HepG2 (cell line): ENCODE measurements at regions not wholly inside any gene's neighbourhood (a gene's known extent, or its start where the extent isn't known, plus 50 kb on each side); places are given as distances from the start of the nearest gene placed in this dataset.
A peak's percentile ranks its signal among the peaks of the same experiment; 100 is the strongest.

Experiments
- EP300 ChIP-seq, 3 experiments: sonication (generic) in 1 of 3; formaldehyde crosslinking in 1 of 3; IDR thresholded peaks; 2 replicates each; pipeline versions ENCODE4 v1.5.1 to v1.6.1; 2011 to 2020; ENCODE audit warnings: low read depth in 2 of 3, low read length in 2 of 3, borderline replicate concordance in 1 of 3, improper control_type of control experiment in 1 of 3, mild to moderate bottlenecking in 1 of 3, missing genetic modification reagents in 1 of 3, moderate library complexity in 1 of 3
- FIP1L1 ChIP-seq: fragments of 200-400 bp; formaldehyde crosslinking; IDR thresholded peaks from 2 replicates; pipeline ENCODE4 v1.6.1; 2018; ENCODE audit warnings: low read depth, mild to moderate bottlenecking, low read length, moderate library complexity, borderline replicate concordance; ENCODE audit not compliant: insufficient read depth
- FOSL1 ChIP-seq: sonication (generic); formaldehyde crosslinking; IDR thresholded peaks from 2 replicates; pipeline ENCODE4 v1.9.0; 2021; ENCODE audit warnings: missing genetic modification reagents, borderline replicate concordance
- KDM3A ChIP-seq: IDR thresholded peaks from 2 replicates; pipeline ENCODE4 v1.6.1; 2018; ENCODE audit warnings: low read depth, missing compliant biosample characterization
- KDM5B ChIP-seq: sonication (generic); formaldehyde crosslinking; IDR thresholded peaks from 2 replicates; pipeline ENCODE4 v1.4.0; 2020; ENCODE audit warnings: missing genetic modification reagents, mild to moderate bottlenecking, borderline replicate concordance
- MIER3 ChIP-seq: IDR thresholded peaks from 2 replicates; pipeline ENCODE4 v1.6.1; 2016; ENCODE audit warnings: missing compliant biosample characterization, borderline replicate concordance
- NONO ChIP-seq, 2 experiments: fragments of 450-650 bp in 1 of 2; sonication (generic) in 1 of 2; formaldehyde crosslinking in 1 of 2; IDR thresholded peaks in 1 of 2; conservative IDR thresholded peaks in 1 of 2; 2 replicates each; pipeline versions ENCODE4 v1.6.1 to v1.8.0; 2017 to 2022; ENCODE audit warnings: mild to moderate bottlenecking in 1 of 2, missing genetic modification reagents in 1 of 2, moderate library complexity in 1 of 2
- SMAD1 ChIP-seq: sonication (generic); formaldehyde crosslinking; IDR thresholded peaks from 2 replicates; pipeline ENCODE4 v1.4.0; 2020; ENCODE audit warnings: missing genetic modification reagents, low read depth, mild to moderate bottlenecking, borderline replicate concordance
- ZBTB7A ChIP-seq: sonication (generic); formaldehyde crosslinking; IDR thresholded peaks from 2 replicates; pipeline ENCODE4 v1.8.0; 2022; ENCODE audit warnings: mild to moderate bottlenecking, missing genetic modification reagents
- ZFP91 ChIP-seq: sonication (generic); formaldehyde crosslinking; IDR thresholded peaks from 2 replicates; pipeline ENCODE4 v1.9.0; 2022; ENCODE audit warnings: missing genetic modification reagents, mild to moderate bottlenecking, borderline replicate concordance
- ZNF143 ChIP-seq: sonication (generic); formaldehyde crosslinking; IDR thresholded peaks from 2 replicates; pipeline ENCODE4 v1.4.0; 2020; ENCODE audit warnings: missing genetic modification reagents
- ZNF660 ChIP-seq: sonication (generic); formaldehyde crosslinking; IDR thresholded peaks from 2 replicates; pipeline ENCODE4 v1.5.1; 2020; ENCODE audit warnings: mild to moderate bottlenecking, low read depth, missing genetic modification reagents, borderline replicate concordance
- TF ChIP-seq, protein P1 (sequence below): sonication (generic); formaldehyde crosslinking; IDR thresholded peaks from 2 replicates; pipeline ENCODE4 v1.8.0; 2022; ENCODE audit warnings: mild to moderate bottlenecking, missing genetic modification reagents; ENCODE audit not compliant: insufficient replicate concordance
- TF ChIP-seq, protein P2 (sequence below): sonication (generic); formaldehyde crosslinking; IDR thresholded peaks from 2 replicates; pipeline ENCODE4 v1.4.0; 2020; ENCODE audit warnings: missing genetic modification reagents, borderline replicate concordance
- TF ChIP-seq, protein P3 (sequence below): IDR thresholded peaks from 2 replicates; pipeline ENCODE4 v1.6.1; 2018; ENCODE audit warnings: missing genetic modification reagents
- TF ChIP-seq, protein P4 (sequence below): IDR thresholded peaks from 2 replicates; pipeline ENCODE4 v1.6.1; 2016; ENCODE audit warnings: control low read depth

- TF ChIP-seq ZFP91 (CRISPR knock-in tag) = peak; percentile 92; the same call in 1 of the 2 replicates
- TF ChIP-seq, protein P1, sequence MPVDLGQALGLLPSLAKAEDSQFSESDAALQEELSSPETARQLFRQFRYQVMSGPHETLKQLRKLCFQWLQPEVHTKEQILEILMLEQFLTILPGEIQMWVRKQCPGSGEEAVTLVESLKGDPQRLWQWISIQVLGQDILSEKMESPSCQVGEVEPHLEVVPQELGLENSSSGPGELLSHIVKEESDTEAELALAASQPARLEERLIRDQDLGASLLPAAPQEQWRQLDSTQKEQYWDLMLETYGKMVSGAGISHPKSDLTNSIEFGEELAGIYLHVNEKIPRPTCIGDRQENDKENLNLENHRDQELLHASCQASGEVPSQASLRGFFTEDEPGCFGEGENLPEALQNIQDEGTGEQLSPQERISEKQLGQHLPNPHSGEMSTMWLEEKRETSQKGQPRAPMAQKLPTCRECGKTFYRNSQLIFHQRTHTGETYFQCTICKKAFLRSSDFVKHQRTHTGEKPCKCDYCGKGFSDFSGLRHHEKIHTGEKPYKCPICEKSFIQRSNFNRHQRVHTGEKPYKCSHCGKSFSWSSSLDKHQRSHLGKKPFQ (CRISPR knock-in tag) = peak; percentile 10
- TF ChIP-seq ZBTB7A = peak; percentile 82
- TF ChIP-seq KDM5B = peak; percentile 77; the same call in 1 of the 2 replicates
- TF ChIP-seq, protein P2, sequence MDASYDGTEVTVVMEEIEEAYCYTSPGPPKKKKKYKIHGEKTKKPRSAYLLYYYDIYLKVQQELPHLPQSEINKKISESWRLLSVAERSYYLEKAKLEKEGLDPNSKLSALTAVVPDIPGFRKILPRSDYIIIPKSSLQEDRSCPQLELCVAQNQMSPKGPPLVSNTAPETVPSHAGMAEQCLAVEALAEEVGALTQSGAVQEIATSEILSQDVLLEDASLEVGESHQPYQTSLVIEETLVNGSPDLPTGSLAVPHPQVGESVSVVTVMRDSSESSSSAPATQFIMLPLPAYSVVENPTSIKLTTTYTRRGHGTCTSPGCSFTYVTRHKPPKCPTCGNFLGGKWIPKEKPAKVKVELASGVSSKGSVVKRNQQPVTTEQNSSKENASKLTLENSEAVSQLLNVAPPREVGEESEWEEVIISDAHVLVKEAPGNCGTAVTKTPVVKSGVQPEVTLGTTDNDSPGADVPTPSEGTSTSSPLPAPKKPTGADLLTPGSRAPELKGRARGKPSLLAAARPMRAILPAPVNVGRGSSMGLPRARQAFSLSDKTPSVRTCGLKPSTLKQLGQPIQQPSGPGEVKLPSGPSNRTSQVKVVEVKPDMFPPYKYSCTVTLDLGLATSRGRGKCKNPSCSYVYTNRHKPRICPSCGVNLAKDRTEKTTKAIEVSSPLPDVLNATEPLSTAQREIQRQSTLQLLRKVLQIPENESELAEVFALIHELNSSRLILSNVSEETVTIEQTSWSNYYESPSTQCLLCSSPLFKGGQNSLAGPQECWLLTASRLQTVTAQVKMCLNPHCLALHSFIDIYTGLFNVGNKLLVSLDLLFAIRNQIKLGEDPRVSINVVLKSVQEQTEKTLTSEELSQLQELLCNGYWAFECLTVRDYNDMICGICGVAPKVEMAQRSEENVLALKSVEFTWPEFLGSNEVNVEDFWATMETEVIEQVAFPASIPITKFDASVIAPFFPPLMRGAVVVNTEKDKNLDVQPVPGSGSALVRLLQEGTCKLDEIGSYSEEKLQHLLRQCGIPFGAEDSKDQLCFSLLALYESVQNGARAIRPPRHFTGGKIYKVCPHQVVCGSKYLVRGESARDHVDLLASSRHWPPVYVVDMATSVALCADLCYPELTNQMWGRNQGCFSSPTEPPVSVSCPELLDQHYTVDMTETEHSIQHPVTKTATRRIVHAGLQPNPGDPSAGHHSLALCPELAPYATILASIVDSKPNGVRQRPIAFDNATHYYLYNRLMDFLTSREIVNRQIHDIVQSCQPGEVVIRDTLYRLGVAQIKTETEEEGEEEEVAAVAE (CRISPR knock-in tag) = peak; percentile 78
- TF ChIP-seq, protein P3, sequence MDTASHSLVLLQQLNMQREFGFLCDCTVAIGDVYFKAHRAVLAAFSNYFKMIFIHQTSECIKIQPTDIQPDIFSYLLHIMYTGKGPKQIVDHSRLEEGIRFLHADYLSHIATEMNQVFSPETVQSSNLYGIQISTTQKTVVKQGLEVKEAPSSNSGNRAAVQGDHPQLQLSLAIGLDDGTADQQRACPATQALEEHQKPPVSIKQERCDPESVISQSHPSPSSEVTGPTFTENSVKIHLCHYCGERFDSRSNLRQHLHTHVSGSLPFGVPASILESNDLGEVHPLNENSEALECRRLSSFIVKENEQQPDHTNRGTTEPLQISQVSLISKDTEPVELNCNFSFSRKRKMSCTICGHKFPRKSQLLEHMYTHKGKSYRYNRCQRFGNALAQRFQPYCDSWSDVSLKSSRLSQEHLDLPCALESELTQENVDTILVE (CRISPR knock-in tag) = no peak
- peak; percentile 25 for TF ChIP-seq ZNF143 (CRISPR knock-in tag)
- no peak for TF ChIP-seq FIP1L1
- TF ChIP-seq, protein P4, sequence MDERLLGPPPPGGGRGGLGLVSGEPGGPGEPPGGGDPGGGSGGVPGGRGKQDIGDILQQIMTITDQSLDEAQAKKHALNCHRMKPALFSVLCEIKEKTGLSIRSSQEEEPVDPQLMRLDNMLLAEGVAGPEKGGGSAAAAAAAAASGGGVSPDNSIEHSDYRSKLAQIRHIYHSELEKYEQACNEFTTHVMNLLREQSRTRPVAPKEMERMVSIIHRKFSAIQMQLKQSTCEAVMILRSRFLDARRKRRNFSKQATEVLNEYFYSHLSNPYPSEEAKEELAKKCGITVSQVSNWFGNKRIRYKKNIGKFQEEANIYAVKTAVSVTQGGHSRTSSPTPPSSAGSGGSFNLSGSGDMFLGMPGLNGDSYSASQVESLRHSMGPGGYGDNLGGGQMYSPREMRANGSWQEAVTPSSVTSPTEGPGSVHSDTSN (CRISPR knock-in tag) = 0 out of 2 replicates have a peak, but pooled peaks have one; percentile 6
- TF ChIP-seq KDM3A (CRISPR knock-in tag) = peak; percentile 61; the same call in 1 of the 2 replicates
- TF ChIP-seq ZNF660 = no peak
- 0 out of 4 replicates have a peak, but pooled peaks have one; percentile 10 to 21 for TF ChIP-seq EP300 (IDR thresholded peaks at IDR 0.05; ENCODE audit: low read depth in 2 of 2, low read length in 2 of 2)
- no peak for TF ChIP-seq EP300 (CRISPR knock-in tag; IDR thresholded peaks at IDR 0.05; ENCODE audit: borderline replicate concordance)
- peak; percentile 50; the same call in 1 of the 2 replicates for TF ChIP-seq MIER3 (CRISPR knock-in tag)
- TF ChIP-seq FOSL1 (CRISPR knock-in tag) = peak; percentile 34; the same call in 1 of the 2 replicates
- TF ChIP-seq NONO (IDR thresholded peaks at IDR 0.05) = no peak
- TF ChIP-seq NONO (CRISPR knock-in tag; conservative IDR thresholded peaks at IDR 0.05) = no peak
- 0 out of 2 replicates have a peak, but pooled peaks have one; percentile 74 for TF ChIP-seq SMAD1 (CRISPR knock-in tag)
Measured at GRCh38 chr2:61764035-61764800, 89.6 kb downstream of the FAM161A start (continued).
